ENCODE measurements at regions not wholly inside any gene's neighbourhood (a gene's known extent, or its start where the extent isn't known, plus 50 kb on each side); places are given as distances from the start of the nearest gene placed in this dataset.

DNA sequence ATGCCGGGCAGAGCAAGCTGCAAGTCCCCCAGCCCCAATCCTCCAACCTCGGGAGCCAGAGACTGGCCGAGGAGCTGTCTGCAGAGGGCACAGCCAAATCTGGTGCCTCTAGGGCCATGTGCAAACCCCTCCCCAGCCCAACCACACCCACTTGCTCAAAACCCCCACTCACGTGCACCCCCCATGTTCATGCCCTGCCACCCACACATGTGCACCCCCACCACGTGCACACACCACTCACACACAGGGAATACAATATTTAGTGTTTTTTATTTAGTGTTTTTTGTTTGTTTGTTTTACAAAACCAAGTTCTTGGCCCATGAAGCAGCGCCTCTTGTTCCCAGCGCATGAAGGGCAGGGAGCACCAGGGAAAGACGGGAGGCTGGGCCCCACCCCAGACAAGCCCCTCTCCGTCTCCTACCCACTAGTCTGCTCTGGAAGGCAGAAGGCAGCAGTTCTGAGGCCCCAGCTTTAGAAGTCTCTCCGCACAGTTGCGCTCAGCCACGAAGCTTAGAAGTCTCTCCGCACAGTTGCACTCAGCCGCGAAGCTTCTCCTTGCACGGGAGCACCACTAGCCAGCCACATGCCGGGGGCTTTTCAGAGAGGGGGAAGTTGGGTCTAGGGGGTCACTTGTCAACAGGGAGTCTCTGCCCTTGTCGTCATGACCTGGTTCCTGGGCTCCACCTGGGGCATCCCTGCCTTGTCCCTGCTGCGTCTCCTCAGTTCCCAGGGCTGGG, 276.1 kb upstream of the HDAC4 start:
- no peak for TF ChIP-seq EP300 (IDR thresholded peaks at IDR 0.05)
- TF ChIP-seq, protein P1, sequence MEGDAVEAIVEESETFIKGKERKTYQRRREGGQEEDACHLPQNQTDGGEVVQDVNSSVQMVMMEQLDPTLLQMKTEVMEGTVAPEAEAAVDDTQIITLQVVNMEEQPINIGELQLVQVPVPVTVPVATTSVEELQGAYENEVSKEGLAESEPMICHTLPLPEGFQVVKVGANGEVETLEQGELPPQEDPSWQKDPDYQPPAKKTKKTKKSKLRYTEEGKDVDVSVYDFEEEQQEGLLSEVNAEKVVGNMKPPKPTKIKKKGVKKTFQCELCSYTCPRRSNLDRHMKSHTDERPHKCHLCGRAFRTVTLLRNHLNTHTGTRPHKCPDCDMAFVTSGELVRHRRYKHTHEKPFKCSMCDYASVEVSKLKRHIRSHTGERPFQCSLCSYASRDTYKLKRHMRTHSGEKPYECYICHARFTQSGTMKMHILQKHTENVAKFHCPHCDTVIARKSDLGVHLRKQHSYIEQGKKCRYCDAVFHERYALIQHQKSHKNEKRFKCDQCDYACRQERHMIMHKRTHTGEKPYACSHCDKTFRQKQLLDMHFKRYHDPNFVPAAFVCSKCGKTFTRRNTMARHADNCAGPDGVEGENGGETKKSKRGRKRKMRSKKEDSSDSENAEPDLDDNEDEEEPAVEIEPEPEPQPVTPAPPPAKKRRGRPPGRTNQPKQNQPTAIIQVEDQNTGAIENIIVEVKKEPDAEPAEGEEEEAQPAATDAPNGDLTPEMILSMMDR (IDR thresholded peaks at IDR 0.05): no peak
- TF ChIP-seq POLR2AphosphoS5 (IDR thresholded peaks at IDR 0.05): no peak
- no peak for TF ChIP-seq POLR2A (IDR thresholded peaks at IDR 0.05)

All from stomach (tissue), 4 donors.